GM19328 (cell line): ENCODE measurements at regions not wholly inside any gene's neighbourhood (a gene's known extent, or its start where the extent isn't known, plus 50 kb on each side); places are given as distances from the start of the nearest gene placed in this dataset.

Source experiments
- ATAC-seq: cut with Tn5 transposase; IDR thresholded peaks from one replicate; pipeline ENCODE4 v1.9.1; 2021; ENCODE audit warnings: mild to moderate bottlenecking, moderate library complexity; ENCODE audit not compliant: unreplicated experiment

DNA sequence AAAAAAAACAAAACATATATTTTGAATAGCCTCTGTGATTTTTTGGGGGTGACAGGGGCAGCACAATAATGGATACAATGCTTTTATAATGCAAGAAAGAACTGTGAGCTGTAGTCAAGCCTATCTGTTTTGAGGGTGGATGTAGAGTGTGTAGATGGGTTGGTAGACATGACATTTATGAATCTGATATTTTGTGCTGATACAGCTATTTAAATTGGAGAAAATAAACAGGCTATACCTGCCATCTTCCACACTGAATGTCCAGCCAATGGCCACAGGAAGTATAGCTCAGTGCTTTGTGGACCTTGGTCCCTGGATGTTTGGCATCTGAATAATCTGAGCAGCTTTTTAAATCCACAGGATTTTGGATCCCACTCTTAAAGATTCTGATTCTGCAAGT lies 175.0 kb downstream of the NEDD1 start:
- ATAC-seq, result no peak

DNA sequence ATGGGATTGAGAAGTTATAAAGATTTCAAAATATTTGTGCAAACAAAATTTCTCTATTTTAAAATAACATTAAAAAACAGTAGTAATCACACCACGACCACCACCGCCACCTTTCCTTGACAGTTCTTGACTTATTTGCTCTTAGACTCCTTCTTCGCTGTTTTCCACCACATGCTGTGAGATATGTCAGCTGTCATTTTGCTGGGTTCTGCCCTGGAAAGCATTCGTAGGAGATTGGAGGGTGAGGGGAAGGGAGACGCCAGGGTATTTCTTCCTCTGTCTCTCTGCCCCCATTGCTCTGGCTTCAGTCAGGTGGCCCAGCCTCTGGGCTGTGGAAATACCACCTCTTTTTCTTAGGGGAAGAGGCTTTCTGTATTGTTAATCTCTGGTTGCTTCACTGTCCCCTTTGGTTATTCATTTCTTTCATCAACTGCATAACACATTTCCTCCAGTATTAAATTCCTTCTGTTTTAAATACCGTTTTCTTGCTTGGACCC lies 186.2 kb downstream of the NEDD1 start:
- ATAC-seq, result no peak

DNA sequence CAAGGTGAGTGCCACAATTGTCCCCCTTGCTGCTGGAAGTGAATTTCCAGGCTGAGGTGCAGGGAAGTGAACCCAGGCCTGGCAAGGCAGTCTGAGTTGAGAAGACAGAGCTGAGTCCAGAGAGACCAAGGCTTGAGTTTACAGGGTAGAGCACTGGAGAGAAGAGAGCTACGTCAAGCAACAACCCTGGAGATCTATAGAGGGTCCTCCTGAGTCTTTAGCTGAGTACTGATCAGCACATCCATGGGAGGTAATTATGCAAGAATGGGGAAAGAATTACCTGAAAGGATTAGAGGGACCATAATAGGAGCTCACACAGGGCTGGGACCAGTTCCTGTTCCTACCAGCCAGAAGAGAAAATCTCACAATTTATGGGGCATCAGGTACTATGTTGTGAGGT lies 190.7 kb downstream of the NEDD1 start:
- ATAC-seq, result no peak

DNA sequence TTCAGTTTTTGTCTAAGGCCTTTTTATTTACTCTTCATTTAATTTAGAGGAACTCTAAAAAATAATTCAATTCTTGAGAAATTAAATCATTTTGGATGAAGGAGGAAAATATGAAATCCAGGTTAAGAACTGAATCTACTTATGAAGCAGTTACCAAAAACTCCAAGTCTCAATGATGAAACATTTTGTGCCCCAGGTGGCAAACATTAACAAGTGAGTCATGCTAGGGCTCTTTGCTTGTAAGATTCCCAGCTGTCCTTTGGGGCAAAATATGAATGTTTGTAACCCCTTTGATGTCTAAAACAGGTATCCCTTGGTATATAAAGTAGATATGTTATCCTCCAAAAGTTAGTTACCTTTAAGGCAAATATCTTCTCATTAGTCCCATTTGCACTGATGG lies 202.4 kb downstream of the NEDD1 start:
- no peak for ATAC-seq

DNA sequence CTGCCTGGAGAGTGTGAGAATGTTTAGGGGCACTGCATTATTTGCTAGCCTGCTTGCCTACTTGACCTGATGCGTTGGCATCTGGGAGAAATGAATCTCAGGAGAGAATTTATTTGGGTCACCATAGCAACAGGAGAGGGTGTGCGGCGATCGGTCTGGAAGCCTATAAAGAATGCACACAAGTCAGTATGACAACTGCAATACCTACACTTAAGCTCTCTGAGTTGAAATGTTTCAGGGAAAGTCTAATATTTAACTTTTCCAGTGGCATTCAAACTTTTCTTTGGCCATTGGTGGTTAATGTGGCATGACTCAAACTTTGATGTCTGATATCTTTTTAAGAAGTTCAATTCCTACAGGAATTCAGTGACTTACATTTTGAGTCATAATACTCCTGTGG lies 205.1 kb downstream of the NEDD1 start:
- no peak for ATAC-seq

DNA sequence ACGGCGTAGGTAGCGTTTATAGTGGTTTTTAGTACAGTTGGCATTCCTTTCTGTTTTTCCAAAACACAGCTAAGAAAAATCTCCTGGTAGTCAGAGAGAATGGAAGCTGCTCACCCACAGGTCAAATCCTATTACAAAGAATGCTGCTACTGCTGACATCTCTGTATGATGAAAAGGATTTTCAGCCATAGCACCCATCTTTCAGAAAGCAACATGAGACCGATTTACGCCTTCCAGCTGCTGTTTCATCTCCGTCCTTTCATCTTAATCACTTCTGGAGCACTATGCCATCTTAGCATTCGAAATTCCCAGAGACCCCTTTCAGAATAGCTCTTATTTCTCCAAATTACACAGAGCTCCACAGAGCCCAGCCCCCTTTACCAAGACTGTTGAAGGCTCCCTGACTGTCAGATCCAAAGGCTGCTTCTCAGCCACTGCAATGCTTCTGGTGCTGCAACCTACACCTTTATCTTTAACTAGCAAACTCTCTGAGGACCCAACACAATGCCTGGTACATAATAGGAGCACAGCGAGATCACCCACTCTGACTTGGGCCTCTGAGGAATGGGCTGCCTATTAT lies 211.8 kb downstream of the NEDD1 start:
- ATAC-seq, result no peak

DNA sequence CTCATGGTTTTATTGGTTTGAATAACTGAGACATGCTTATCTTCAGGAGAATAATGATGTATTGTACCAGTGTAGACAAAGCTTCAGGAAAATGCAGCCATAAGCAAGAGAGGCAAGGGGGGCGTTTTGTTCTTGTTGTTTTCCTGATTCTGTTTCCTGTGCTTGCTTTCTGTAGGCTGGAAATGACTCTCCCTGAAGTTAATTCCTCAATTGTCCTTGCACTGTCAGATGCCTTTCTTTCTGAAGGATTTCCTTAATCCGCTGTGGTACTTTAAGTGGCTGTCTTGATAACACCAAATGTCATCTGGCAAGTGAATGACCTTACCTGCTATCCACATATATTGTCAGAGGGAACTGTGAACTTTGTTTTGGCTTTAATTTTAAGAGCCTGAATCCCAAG lies 220.0 kb downstream of the NEDD1 start:
- no peak for ATAC-seq

DNA sequence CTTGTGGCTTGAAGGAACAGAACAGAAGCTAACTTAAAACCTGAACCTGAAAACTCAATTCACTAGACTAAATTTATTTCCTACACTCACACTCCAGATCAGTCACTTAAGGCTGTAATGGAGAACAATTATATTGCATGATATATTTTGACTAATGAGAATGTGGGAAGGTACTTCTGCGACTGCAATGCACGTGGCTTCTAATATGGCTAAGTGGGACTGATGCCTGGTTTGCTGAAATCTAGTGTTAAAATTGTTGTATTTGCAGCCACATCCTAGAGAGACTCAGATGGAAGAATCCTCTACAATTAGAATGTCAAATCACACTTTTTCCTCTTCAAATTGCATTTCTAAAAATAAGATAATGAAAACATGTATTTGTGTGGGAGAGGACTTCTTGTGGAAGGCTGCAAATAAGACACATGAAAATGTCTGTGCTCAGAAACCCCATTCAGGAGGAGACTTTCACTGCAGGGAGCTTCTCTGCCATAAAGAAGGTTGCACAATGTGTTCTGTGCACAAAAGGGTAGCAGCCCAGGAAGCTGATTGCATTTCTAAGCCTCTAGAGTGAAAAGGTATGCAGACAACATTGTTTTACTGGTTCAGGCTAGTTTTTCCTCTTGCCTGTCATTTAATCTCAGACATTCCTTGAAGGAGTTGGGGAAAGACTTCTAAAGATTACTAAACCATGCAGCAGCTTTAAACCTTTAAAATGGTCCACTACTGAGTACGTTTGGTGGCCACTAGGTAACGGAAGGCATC lies 224.3 kb downstream of the NEDD1 start:
- ATAC-seq, result no peak

DNA sequence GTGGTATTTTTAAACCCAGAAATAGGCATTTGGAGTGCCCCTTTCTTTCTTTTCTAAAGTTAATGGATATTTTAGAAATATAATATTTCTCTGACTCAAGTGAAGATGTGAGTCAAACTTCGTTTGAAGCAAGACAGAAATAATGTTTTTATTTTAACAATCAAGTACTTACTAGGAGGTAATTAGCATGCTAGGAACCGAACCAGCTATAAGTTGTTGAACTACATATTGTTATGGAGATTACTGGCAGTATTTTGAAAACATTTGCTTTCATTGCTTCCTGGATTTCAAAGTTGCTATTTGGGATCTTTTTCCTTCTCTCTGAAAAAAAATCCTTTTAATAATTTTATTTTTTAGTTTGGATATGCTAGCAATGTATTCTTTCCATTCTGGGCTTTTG lies 225.2 kb downstream of the NEDD1 start:
- no peak for ATAC-seq

DNA sequence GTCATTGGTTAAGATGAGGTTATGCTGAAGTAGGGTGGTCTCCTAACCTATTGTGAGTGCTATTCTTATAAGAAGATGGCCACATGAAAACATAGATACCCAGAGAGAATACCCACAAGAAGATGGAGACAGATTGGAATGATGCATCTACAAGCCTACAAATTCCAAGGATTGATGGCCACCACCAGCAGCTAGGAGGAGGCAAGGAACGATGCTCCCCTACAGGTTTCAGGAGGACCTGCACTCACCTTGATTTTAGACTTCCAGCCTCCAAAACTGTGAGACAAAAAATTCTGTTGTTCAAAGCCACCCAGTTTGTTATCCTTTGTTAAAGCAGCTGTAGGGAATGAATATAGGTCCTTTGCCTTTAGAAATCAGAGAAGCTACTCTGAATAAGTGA lies 227.4 kb downstream of the NEDD1 start:
- ATAC-seq, result no peak

DNA sequence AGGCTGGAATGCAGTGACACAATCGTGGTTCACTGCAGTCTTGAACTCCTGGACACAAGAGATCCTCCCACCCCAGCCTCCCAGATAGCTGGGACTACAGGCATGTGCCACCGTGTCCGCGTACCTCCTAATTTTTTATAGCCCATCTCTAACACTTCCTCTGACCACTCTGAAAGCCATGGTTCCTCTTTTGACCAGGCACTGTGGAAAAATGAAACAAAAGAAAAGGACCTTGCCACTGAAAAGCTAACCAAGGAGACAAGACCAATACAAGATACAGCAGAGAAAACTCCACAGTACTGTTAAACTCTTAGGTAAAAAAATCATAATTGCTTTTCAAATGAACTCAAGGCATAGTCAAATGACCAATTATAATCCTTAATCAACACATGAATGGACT lies 233.3 kb downstream of the NEDD1 start:
- ATAC-seq, result no peak

DNA sequence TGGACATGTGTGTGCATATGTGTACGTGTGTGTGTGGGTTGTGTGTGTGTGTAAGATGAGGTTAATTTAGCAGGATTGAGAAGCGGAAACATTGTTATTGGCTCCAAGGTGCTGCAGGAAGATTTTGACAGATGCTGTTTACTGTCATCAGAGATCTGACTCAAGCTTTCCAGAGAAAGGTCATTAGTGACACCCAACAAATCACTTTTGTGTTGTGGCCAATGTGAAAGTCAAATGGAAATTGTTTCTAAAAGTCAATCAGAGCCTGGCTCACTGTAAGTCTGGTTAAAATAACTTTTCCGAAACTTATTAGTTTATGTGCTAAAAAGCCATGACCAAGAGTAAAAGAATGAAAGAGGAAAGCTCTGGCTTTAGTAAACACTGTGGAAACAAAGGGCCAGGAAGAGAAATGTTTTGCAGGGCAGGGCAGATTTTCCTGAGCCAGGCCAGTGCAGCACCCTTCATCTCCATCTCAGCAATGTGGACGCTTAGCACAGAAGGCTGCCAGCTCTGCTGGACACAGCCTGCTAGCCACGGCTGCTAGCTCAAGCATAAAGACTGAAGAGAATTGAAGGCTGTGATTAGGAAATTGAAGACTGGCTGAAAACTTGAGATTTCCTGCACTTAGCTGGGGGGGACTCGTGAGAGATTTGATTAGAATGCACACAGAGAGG lies 235.8 kb downstream of the NEDD1 start:
- ATAC-seq, result no peak

DNA sequence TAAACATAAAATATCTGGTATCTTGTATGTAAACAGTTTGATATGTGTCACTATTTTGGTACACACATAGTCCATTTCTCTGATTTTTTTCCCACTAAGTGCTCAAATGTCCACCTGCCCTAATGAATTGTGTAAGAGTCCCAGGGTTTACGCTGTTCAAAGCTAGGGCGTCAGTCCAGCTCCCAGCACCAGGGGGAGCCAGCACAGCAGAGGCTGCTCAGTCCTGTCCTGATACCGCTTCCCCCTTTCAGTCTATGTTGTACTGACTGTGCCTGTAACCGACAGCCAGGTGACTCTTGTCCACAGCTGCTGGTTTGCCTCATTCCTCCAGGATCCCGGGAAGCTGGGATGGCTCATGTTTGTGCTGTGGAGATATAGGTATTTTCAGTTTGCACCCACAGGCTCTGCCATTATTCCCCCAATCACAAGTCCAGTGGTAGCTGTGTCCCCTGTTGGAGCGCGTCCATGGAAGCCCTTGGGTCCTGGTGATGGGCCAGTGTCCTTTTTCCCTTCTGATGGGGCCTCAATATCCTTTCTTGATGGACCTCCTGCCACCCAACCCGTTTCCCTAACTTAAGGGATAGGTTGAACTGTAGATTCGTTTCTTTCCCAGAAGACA lies 242.0 kb downstream of the NEDD1 start:
- peak; percentile 99 for ATAC-seq

DNA sequence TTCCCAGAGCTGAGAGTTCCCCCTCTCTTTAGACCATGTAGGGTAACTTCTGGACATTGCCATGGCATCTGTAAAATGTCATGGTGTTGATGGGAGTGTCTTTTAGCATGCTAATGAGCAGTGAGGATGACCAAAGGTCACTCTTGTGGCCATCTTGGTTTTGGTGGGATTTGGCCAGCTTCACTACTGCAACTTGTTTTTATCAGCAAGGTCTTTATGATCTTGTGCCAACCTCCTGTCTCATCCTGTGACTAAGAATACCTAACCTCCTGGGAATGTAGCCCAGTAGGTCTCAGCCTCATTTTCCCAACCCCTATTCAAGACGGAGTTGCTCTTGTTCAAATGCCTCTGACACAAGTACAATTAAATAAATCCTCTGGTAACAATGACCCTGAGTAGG lies 244.4 kb downstream of the NEDD1 start:
- no peak for ATAC-seq

DNA sequence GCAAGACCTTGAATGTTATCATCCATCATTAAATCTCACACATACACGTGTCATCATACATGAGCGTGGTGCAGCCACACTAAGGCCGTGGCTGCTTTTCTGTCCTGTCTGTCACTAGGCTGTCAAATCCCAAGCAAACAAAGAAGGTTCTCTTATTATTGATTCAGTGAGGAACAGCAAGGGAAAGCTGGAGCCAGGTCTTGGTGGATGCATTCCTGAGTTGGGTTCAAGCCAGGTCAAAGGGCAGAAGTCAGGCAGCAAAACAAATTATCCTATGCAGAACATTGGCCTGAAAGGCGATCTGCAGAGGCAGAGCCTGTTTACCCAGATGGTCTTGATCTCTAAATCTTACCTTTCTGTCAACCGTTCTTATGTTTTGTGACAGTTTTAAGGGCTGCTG lies 252.3 kb downstream of the NEDD1 start:
- no peak for ATAC-seq

DNA sequence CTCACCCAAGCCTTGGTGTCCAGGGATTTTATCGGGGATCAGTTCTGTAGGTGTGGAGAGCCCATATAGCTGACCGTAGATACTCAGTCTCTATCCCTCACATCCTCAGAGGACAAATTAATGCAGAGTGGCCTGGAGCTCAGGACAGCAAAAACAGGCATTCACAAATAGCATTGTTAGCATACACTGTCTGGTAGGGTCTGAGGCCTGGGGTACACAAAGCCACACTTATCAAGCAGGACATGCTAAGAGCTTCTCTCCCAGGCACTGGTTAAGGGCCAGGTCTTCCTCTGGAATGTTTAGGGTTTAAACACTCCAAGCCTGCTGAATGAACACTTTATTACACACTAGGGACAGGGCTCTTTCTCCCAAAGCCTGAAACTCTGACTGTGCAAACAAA lies 253.2 kb downstream of the NEDD1 start:
- ATAC-seq, result no peak

DNA sequence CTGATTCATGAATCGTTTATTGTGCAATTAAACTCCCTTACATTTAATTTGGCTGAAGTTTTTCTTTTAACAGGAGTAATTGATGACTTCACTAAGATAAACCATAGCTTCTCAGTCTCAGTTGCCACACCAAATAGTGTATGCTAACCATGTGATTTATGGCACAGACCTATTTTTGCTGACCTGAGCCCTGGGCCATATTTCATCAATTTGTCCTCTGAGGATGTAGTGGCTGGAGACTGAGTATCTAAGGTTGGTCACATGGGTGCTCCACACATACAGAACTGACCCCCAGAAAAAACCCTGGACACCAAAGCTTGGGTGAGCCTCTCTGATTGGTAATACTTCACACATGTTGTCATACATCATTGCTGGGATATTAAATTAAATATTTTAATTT lies 255.1 kb downstream of the NEDD1 start:
- no peak for ATAC-seq

DNA sequence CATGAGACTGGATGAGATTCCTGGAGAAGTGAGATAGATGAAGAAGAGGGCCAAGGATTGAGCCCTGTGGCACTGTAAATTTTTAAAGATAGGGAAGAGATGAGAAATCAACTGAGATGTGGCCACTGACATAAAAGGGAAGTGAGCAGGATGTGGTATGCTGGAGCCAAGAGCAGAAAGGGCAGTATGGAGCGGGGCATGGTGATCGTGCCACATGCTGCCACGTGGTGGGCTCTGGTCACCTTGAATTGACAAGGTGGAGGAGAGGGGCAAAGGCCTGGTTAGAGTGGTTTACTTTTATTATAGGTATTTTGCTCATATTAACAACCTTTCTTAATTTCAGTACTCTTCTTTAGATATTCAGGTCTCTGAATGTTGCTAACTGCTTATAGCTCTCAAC lies 257.9 kb downstream of the NEDD1 start:
- no peak for ATAC-seq

DNA sequence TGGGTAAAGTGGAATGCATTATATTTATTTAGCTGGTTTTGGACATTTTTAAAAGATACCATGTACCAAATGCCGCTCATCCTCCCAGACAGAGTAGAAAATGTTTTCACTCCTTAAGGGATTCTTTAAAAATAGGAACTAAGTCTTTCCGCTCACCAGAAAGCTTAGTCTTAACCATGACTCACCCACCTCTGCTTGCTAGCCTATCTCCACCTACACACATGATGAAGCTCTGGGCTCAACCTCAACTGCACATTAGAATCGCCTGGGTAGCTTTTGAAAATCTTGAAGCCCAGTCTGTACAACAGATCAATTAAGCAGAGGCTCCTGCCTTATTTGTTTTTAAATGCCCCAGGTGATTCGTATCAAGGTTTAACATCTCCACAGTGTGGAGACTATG lies 260.5 kb downstream of the NEDD1 start:
- ATAC-seq, result no peak

DNA sequence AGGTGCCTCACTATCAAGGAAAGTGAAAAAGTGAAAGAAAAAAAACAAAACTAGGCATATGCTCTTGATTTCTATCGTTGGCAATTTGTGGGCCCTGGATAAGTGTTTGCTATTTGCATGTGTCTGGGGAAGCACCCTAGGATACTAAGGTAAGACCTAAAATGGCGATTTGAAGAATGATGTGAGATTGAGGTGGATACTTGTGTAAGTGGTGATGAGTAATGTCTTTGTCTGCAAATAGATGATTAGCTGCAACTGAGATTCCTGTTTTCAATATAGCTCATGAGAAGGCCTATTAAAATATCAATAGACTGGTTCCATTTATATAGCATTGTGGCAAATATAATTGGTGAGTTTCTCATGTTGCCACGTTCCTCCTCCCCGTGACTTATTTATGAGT lies 261.7 kb downstream of the NEDD1 start:
- no peak for ATAC-seq

DNA sequence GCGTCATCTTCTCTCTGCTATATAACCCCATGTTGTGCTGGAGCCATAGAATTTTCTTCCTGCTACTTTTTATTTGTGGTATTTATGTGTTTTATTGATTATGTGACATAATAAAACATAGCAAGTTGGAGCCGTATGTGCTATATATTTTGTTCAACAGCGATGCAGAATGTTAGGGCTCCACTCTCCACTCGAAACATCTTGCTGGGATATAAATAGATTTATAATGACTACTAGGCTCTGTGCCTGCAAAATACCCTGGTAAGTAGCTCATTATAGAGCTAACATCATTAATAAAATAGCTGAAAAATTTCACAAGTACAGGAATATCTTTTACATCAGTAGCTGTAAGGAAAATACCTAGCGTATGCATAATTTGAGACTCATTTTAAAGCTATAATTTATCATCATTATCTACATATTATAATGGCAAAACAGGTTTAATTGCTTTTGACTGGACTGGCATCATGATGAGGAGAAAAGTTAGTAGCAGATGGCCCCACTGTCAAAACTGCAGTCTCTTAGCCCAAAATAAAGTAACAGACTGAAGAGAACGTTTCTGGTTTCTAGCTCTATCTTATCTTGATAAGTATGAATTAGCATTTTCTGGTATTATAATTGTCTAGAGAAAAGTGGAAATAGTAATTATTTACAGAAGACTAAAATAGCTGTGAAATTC lies 263.0 kb downstream of the NEDD1 start:
- ATAC-seq, result no peak
